Sigmoid colon (tissue), 6 donors: ENCODE measurements at regions not wholly inside any gene's neighbourhood (a gene's known extent, or its start where the extent isn't known, plus 50 kb on each side); places are given as distances from the start of the nearest gene placed in this dataset.

Source experiments
- DNase-seq: peaks from one replicate; pipeline ENCODE4 v3.0.0-alpha.2; 2019
- H3K27ac ChIP-seq, 4 donors: fragments of 200-600 bp; sonication (generic); one replicate each; pipeline ENCODE4 v1.5.1; 2016 to 2019; ENCODE audit warnings: mild to moderate bottlenecking in 1 of 4
- H3K27me3 ChIP-seq, 3 donors: fragments of 200-600 bp; sonication (generic); one replicate each; pipeline ENCODE4 v1.5.1; 2019; ENCODE audit warnings: mild to moderate bottlenecking in 1 of 3
- H3K36me3 ChIP-seq, 4 donors: fragments of 200-600 bp; sonication (generic); one replicate each; pipeline ENCODE4 v1.5.1; 2016 to 2019
- H3K4me1 ChIP-seq, 4 donors: fragments of 200-600 bp; sonication (generic); one replicate each; pipeline ENCODE4 v1.5.1; 2017 to 2019
- H3K4me3 ChIP-seq, 4 donors: fragments of 200-600 bp; sonication (generic); one replicate each; pipeline ENCODE4 v1.5.1; 2017 to 2019; ENCODE audit warnings: mild to moderate bottlenecking in 2 of 4, moderate library complexity in 1 of 4
- H3K9me3 ChIP-seq, 4 donors: fragments of 200-600 bp in 3 of 4; sonication (generic) in 3 of 4; one replicate each; pipeline versions ENCODE4 v1.5.1 to v1.6.1; 2013 to 2019
- EP300 ChIP-seq, 4 donors: sonication (generic); formaldehyde crosslinking; IDR thresholded peaks; one replicate each; pipeline ENCODE4 v1.6.1; 2017; ENCODE audit warnings: antibody characterized with exemption in 4 of 4
- POLR2A ChIP-seq, 2 donors: fragments of 450-650 bp; IDR thresholded peaks; one replicate each; pipeline ENCODE4 v1.6.1; 2016; ENCODE audit warnings: antibody characterized with exemption in 2 of 2, mild to moderate bottlenecking in 2 of 2, moderate library complexity in 2 of 2
- POLR2AphosphoS5 ChIP-seq, 4 donors: sonication (generic); formaldehyde crosslinking; IDR thresholded peaks; one replicate each; pipeline ENCODE4 v1.6.1; 2017; ENCODE audit warnings: antibody characterized with exemption in 4 of 4
- WGBS, 2 donors: extraction: QIAGEN DNeasy Blood & Tissue Kit; methylation state at CpG; one replicate each; pipeline ENCODE4 v1.1.7; 2013; 5-methylcytosine and 5-hydroxymethylcytosine counted together
- intact Hi-C: fragments of 100-400 bp; cut with DNase I; formaldehyde crosslinking; loops from one replicate; pipeline ENCODE4 v1.15.1; 2023
- TF ChIP-seq, protein P1 (sequence below), 4 experiments: fragments of 450-650 bp in 3 of 4; fragments of 200-600 bp in 1 of 4; IDR thresholded peaks; one replicate each; pipeline ENCODE4 v1.5.1; 2016 to 2019; ENCODE audit warnings: antibody characterized with exemption in 4 of 4, mild to moderate bottlenecking in 3 of 4, moderate library complexity in 2 of 4
- donor health status: healthy with polysubstance abuse.
- donor health status: healthy.

DNA sequence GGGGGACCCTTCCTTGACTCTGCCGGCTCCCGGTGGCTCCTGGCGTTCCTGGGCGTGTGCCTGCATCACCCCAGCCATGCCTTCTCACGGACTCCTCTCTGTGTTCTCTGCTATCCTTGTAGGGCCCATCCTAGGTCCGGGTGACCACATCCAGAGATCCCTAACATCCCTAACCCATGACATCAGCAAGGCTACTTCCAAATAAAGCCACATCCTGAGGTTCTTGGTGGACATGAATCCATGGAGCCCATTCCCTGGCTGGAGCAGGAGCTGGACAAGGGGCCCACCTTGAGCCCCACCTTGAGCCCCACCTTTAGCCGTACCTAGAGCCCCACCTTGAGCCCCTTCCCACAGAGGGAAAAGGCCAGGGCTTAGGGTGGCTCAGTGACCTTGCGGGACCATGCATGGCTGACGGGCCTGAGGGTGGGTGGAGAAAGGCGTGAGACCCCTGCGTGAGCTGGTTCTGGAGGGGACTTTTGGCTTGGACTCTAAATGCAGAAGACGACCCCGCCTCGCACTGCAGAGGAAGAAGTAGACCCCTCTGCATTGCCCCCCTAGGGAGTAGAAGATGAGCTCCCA, 58.5 kb upstream of the INPP5A start:
- TF ChIP-seq POLR2AphosphoS5 (IDR thresholded peaks at IDR 0.05) = no peak
- TF ChIP-seq EP300 (IDR thresholded peaks at IDR 0.05) = no peak
- TF ChIP-seq, protein P1, sequence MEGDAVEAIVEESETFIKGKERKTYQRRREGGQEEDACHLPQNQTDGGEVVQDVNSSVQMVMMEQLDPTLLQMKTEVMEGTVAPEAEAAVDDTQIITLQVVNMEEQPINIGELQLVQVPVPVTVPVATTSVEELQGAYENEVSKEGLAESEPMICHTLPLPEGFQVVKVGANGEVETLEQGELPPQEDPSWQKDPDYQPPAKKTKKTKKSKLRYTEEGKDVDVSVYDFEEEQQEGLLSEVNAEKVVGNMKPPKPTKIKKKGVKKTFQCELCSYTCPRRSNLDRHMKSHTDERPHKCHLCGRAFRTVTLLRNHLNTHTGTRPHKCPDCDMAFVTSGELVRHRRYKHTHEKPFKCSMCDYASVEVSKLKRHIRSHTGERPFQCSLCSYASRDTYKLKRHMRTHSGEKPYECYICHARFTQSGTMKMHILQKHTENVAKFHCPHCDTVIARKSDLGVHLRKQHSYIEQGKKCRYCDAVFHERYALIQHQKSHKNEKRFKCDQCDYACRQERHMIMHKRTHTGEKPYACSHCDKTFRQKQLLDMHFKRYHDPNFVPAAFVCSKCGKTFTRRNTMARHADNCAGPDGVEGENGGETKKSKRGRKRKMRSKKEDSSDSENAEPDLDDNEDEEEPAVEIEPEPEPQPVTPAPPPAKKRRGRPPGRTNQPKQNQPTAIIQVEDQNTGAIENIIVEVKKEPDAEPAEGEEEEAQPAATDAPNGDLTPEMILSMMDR (IDR thresholded peaks at IDR 0.05) = no peak
- TF ChIP-seq POLR2A (IDR thresholded peaks at IDR 0.05) = no peak
- Histone ChIP-seq H3K36me3 (no peaks in the 10 kb centered on the region), H3K9me3 (no peaks in the 10 kb centered on the region), H3K27ac (no peak overlapping the region), H3K4me1 (peaks cover 0 to 11% (median 0%) of the 10 kb centered on the region in 4 donors), H3K27me3 (no peaks in the 10 kb centered on the region), H3K4me3 (no peak overlapping the region)
- intact Hi-C loops = no loop called here
- no peak for DNase-seq
- WGBS, 2 donors = 87 to 90% methylated on average over 14 of the region's 14 CpGs

DNA sequence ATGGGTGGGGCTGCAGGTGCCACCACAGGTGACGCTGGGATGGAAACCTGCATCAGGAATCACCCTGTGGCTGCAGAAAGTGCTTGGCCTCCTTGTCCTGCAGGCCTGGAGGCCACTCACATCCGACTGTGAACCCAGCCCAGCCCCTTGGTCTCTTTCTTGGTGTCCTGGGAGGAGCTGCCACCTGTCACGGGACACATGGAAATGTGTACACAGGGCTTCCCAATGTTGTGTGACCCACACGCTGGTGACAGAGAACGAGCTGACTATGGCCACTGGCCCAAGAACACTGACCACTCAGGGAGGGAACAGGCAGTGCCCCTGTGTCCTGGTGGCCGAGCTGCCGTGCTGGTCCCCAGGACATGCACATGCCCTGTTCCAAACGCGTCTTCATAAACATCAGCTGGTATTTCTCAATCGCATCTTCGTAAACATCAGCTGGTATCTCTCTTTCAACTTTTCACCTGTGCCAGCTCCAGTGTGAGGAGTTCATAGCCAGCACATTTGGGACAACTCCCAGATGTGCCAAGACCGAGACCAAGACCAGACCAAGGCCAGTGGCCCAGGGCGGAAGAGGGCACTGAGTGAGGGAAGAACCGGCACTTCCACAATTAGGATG, 57.9 kb upstream of the INPP5A start:
- DNase-seq = peak; percentile 64
- peaks cover 0 to 11% (median 0%) of the 10 kb centered on the region in 4 donors for H3K4me1 ChIP-seq
- TF ChIP-seq, protein P1 (IDR thresholded peaks at IDR 0.05) = no peak
- TF ChIP-seq POLR2A (IDR thresholded peaks at IDR 0.05) (no peak), POLR2AphosphoS5 (IDR thresholded peaks at IDR 0.05) (no peak), EP300 (IDR thresholded peaks at IDR 0.05) (no peak)
- WGBS, 2 donors = 85 to 91% methylated on average over 14 of the region's 14 CpGs
- peak overlapping the region in 1 of 4 donors; percentile 78 for H3K27ac ChIP-seq
- intact Hi-C loops = no loop called here
- H3K4me3 ChIP-seq = no peak overlapping the region
- no peaks in the 10 kb centered on the region for H3K9me3 ChIP-seq
- no peaks in the 10 kb centered on the region for H3K27me3 ChIP-seq
- no peaks in the 10 kb centered on the region for H3K36me3 ChIP-seq

DNA sequence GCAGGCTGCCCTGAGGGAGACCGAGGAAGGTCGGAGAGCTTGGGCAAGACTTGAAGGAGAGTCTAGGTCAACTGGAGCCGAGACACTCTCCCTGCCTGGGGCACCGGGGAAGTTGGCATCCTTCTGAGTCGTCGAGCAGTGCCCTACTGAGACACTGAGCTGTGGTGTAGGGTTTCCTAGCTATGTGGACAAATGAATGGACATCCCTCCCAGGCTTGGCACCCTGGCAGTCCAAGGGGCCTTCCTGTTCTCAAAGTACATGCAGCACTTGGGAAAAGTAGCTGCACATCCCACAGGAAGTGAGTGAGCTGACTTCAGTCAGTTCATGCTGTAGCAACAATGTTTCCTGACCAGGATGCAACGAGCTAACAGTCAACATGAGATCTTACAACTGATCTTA, 57.2 kb upstream of the INPP5A start:
- TF ChIP-seq EP300 (IDR thresholded peaks at IDR 0.05) (no peak), POLR2AphosphoS5 (IDR thresholded peaks at IDR 0.05) (no peak), POLR2A (IDR thresholded peaks at IDR 0.05) (no peak)
- TF ChIP-seq, protein P1 (IDR thresholded peaks at IDR 0.05) = no peak
- Histone ChIP-seq H3K9me3 (no peaks in the 10 kb centered on the region), H3K27me3 (no peaks in the 10 kb centered on the region), H3K4me3 (no peak overlapping the region), H3K4me1 (peaks cover 0 to 11% (median 0%) of the 10 kb centered on the region in 4 donors), H3K36me3 (no peaks in the 10 kb centered on the region), H3K27ac (peak overlapping the region in 2 of 4 donors; percentile 4 to 78)
- intact Hi-C loops = no loop called here
- DNase-seq = peak; percentile 44
- WGBS, 2 donors = 78 to 84% methylated on average over 7 of the region's 7 CpGs

DNA sequence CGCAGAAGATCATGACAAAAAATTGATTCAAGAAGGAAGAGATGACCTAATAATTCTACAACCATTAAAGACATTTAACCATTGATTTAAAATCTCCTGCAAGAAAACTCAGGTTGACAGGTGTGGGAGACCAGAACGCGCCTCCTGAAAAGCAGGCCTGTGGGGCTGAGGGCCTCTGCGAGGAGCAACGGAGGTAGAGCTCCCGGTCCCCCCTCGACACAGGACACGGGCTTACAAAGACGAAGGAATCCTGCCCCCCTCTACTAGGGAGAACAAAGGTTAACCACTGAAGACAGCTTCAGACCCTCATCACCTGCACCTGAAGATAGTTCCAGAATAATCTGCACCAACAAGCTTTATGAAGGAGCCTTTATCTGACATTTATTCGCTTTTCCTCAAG, 55.9 kb upstream of the INPP5A start:
- Histone ChIP-seq H3K36me3 (no peaks in the 10 kb centered on the region), H3K27me3 (no peaks in the 10 kb centered on the region), H3K27ac (peak overlapping the region; percentile 68 to 91 (median 78)), H3K9me3 (no peaks in the 10 kb centered on the region), H3K4me1 (peaks cover 0 to 11% (median 0%) of the 10 kb centered on the region in 4 donors), H3K4me3 (no peak overlapping the region)
- DNase-seq = peak; percentile 61
- intact Hi-C loops = no loop called here
- no peak for TF ChIP-seq POLR2AphosphoS5 (IDR thresholded peaks at IDR 0.05)
- no peak for TF ChIP-seq POLR2A (IDR thresholded peaks at IDR 0.05)
- TF ChIP-seq, protein P1 (IDR thresholded peaks at IDR 0.05) = no peak
- 86 to 89% methylated on average over 10 of the region's 10 CpGs for WGBS, 2 donors
